Esophagus muscularis mucosa (tissue), 3 donors: ENCODE measurements at regions not wholly inside any gene's neighbourhood (a gene's known extent, or its start where the extent isn't known, plus 50 kb on each side); places are given as distances from the start of the nearest gene placed in this dataset.

ENCODE experiments used
- CTCF ChIP-seq, 3 experiments: fragments of 200-600 bp in 2 of 3; fragments of 450-650 bp in 1 of 3; sonication (generic) in 2 of 3; IDR thresholded peaks; one replicate each; pipeline ENCODE4 v1.5.1; 2017 to 2019; ENCODE audit warnings: antibody characterized with exemption in 3 of 3, mild to moderate bottlenecking in 2 of 3, moderate library complexity in 1 of 3
- POLR2A ChIP-seq: fragments of 450-650 bp; IDR thresholded peaks from one replicate; pipeline ENCODE4 v1.6.1; 2017; ENCODE audit warnings: antibody characterized with exemption, moderate library complexity, mild to moderate bottlenecking, low read depth
- POLR2AphosphoS5 ChIP-seq, 2 donors: sonication (generic); formaldehyde crosslinking; IDR thresholded peaks; one replicate each; pipeline ENCODE4 v1.6.1; 2017; ENCODE audit warnings: antibody characterized with exemption in 2 of 2

- no peak for TF ChIP-seq CTCF (IDR thresholded peaks at IDR 0.05)
- no peak for TF ChIP-seq POLR2AphosphoS5 (IDR thresholded peaks at IDR 0.05)
- no peak for TF ChIP-seq POLR2A
Observed at GRCh38 chr20:29119141-29119540, 2138.3 kb upstream of the DEFB115 start.
